HCT116 (cell line): ENCODE measurements at regions not wholly inside any gene's neighbourhood (a gene's known extent, or its start where the extent isn't known, plus 50 kb on each side); places are given as distances from the start of the nearest gene placed in this dataset.

Experiments
- ATAC-seq: fragments of 200-7000 bp; cut with Tn5 transposase; 2 replicates; pipeline ENCODE4 v1.9.1; 2020; ENCODE audit warnings: mild to moderate bottlenecking, moderate library complexity
- BruUV-seq: library from RNA; stranded (reverse); fragments of 400-500 nt; replicated peaks from 2 replicates; lab custom pipeline; 2021; lab: Mats Ljungman, UMichigan
- CTCF ChIA-PET: fragments of 300-600 bp; sonication (Branson Sonifier 250); formaldehyde crosslinking; loops from one replicate; lab custom pipeline; 2021; ENCODE audit warnings: antibody characterized with exemption; lab: Charles Lee
- POLR2A ChIA-PET: fragments of 300-600, 350-600 bp; sonication (Branson Sonifier 250); formaldehyde crosslinking; loops from one replicate; lab custom pipeline; 2021; ENCODE audit warnings: antibody characterized with exemption; lab: Charles Lee
- RAD21 ChIA-PET, 2 experiments: fragments of 300-600 bp; sonication (Branson Sonifier 250); formaldehyde crosslinking; loops; one replicate each; lab custom pipeline; 2023; ENCODE audit warnings: low total read pairs in 2 of 2; ENCODE audit not compliant: uncharacterized antibody in 2 of 2, unreplicated experiment in 2 of 2, low non-redundant PET in 1 of 2; lab: Charles Lee
- DNase-seq: peaks from one replicate; pipeline ENCODE4 v3.0.0-alpha.2; 2010; ENCODE audit warnings: low read depth, low spot score
- H2AFZ ChIP-seq: fragments of 200-600 bp; shearing (Covaris generic), sonication (generic); 2 replicates; pipeline ENCODE4 v1.6.1; 2017; ENCODE audit warnings: low read depth, mixed run types, mixed read lengths, antibody characterized with exemption, low read length; ENCODE audit not compliant: poor library complexity, severe bottlenecking
- H3K27ac ChIP-seq: 2 replicates; pipeline ENCODE4 v1.5.1; 2012; ENCODE audit warnings: low read depth, low read length
- H3K27me3 ChIP-seq: fragments of 200-600 bp; sonication (generic); 2 replicates; pipeline ENCODE4 v1.6.1; 2016; ENCODE audit warnings: mixed run types, low read length, mixed read lengths; ENCODE audit not compliant: insufficient read depth
- H3K36me3 ChIP-seq, 2 experiments: fragments of 200-500 bp in 1 of 2; fragments of 200-600 bp in 1 of 2; sonication (Bioruptor generic) in 1 of 2; sonication (generic) in 1 of 2; 2 replicates each; pipeline versions ENCODE4 v1.5.1 to v1.6.1; 2014 to 2016; ENCODE audit warnings: low read length in 2 of 2, inconsistent platforms in 1 of 2, mixed read lengths in 1 of 2, mixed run types in 1 of 2; ENCODE audit not compliant: insufficient read depth in 2 of 2, control insufficient read depth in 1 of 2
- H3K4me1 ChIP-seq, 2 experiments: fragments of 200-600 bp in 1 of 2; sonication (generic) in 1 of 2; 2 replicates each; pipeline versions ENCODE4 v1.5.1 to v1.6.1; 2012 to 2017; ENCODE audit warnings: low read length in 2 of 2, inconsistent platforms in 1 of 2, mild to moderate bottlenecking in 1 of 2, mixed read lengths in 1 of 2, mixed run types in 1 of 2, moderate library complexity in 1 of 2; ENCODE audit not compliant: insufficient read depth in 2 of 2, control insufficient read depth in 1 of 2
- H3K4me2 ChIP-seq: fragments of 200-600 bp; sonication (generic); 2 replicates; pipeline ENCODE4 v1.6.1; 2017; ENCODE audit warnings: mixed run types, low read length, mixed read lengths
- H3K4me3 ChIP-seq, 2 experiments: fragments of 200-600 bp in 1 of 2; sonication (generic) in 1 of 2; replicated peaks in 1 of 2; 2 replicates each; pipeline ENCODE4 v1.5.1; 2011 to 2016; ENCODE audit warnings: low read length in 2 of 2, control low read depth in 1 of 2, low read depth in 1 of 2, mild to moderate bottlenecking in 1 of 2, mixed read lengths in 1 of 2, mixed run types in 1 of 2
- H3K79me2 ChIP-seq: fragments of 200-600 bp; sonication (generic); 2 replicates; pipeline ENCODE4 v1.6.1; 2017; ENCODE audit warnings: mild to moderate bottlenecking, mixed run types, low read length, moderate library complexity, mixed read lengths; ENCODE audit not compliant: insufficient read depth
- H3K9ac ChIP-seq: fragments of 200-600 bp; sonication (generic); 2 replicates; pipeline ENCODE4 v1.6.1; 2016; ENCODE audit warnings: low read length, mixed read lengths
- H3K9me2 ChIP-seq: fragments of 200-600 bp; sonication (generic), shearing (Covaris generic); 2 replicates; pipeline ENCODE4 v1.6.1; 2017; ENCODE audit warnings: mixed run types, mild to moderate bottlenecking, moderate library complexity; ENCODE audit not compliant: insufficient read depth
- H3K9me3 ChIP-seq, 2 experiments: fragments of 200-500 bp in 1 of 2; fragments of 200-600 bp in 1 of 2; sonication (Bioruptor generic) in 1 of 2; sonication (generic) in 1 of 2; 2 replicates each; pipeline ENCODE4 v1.6.1; 2014 to 2017; ENCODE audit warnings: low read length in 2 of 2, mixed read lengths in 2 of 2, inconsistent platforms in 1 of 2, low read depth in 1 of 2, mild to moderate bottlenecking in 1 of 2, mixed run types in 1 of 2, moderate library complexity in 1 of 2; ENCODE audit not compliant: control insufficient read depth in 1 of 2, insufficient read depth in 1 of 2
- H4K20me1 ChIP-seq: fragments of 200-600 bp; sonication (generic), shearing (Covaris generic); 2 replicates; pipeline ENCODE4 v1.6.1; 2017; ENCODE audit warnings: mixed run types, mild to moderate bottlenecking, moderate library complexity; ENCODE audit not compliant: insufficient read depth
- CBX3 ChIP-seq: IDR thresholded peaks from 2 replicates; pipeline ENCODE4 v1.6.1; 2012; ENCODE audit warnings: low read depth
- CEBPB ChIP-seq: IDR thresholded peaks from 2 replicates; pipeline ENCODE4 v1.6.1; 2012; ENCODE audit warnings: low read depth
- CTCF ChIP-seq, 3 experiments: fragments of 200-600 bp in 1 of 3; sonication (generic) in 1 of 3; IDR thresholded peaks in 2 of 3; conservative IDR thresholded peaks in 1 of 3; 2 replicates each; pipeline ENCODE4 v1.5.1; 2012 to 2017; ENCODE audit warnings: low read depth in 2 of 3, low read length in 2 of 3, antibody characterized with exemption in 1 of 3, borderline replicate concordance in 1 of 3, control low read depth in 1 of 3, mild to moderate bottlenecking in 1 of 3, mixed read lengths in 1 of 3, mixed run types in 1 of 3, moderate library complexity in 1 of 3; ENCODE audit not compliant: insufficient read depth in 1 of 3
- EGR1 ChIP-seq: IDR thresholded peaks from 2 replicates; pipeline ENCODE4 v1.6.1; 2012; ENCODE audit warnings: low read depth
- EZH2 ChIP-seq: fragments of 200-600 bp; sonication (generic); IDR thresholded peaks from 2 replicates; pipeline ENCODE4 v1.6.1; 2017; ENCODE audit warnings: antibody characterized with exemption, mixed run types
- EZH2phosphoT487 ChIP-seq: fragments of 200-600 bp; IDR thresholded peaks from 2 replicates; pipeline ENCODE4 v1.6.1; 2018; ENCODE audit warnings: antibody characterized with exemption, borderline replicate concordance
- REST ChIP-seq: IDR thresholded peaks from 2 replicates; pipeline ENCODE4 v1.6.1; 2012; ENCODE audit warnings: low read depth
- SIN3A ChIP-seq: IDR thresholded peaks from 2 replicates; pipeline ENCODE4 v1.6.1; 2012; ENCODE audit warnings: low read depth
- ZBTB33 ChIP-seq: IDR thresholded peaks from 2 replicates; pipeline ENCODE4 v1.6.1; 2011; ENCODE audit warnings: mild to moderate bottlenecking, low read length, moderate library complexity; ENCODE audit not compliant: insufficient replicate concordance; ENCODE audit errors: extremely low read depth
- intact Hi-C: fragments of 100-400 bp; cut with micrococcal nuclease; formaldehyde crosslinking; loops from 2 replicates; pipeline ENCODE4 v1.10.0; 2022

- Histone ChIP-seq H4K20me1 (no peaks in the 10 kb centered on the region), H3K79me2 (no peaks in the 10 kb centered on the region), H2AFZ (no peak overlapping the region), H3K27me3 (peaks cover 25% of the 10 kb centered on the region), H3K9me3 (no peaks in the 10 kb centered on the region), H3K27ac (no peak overlapping the region), H3K4me3 (no peak overlapping the region), H3K4me1 (no peaks in the 10 kb centered on the region), H3K36me3 (no peaks in the 10 kb centered on the region), H3K9me2 (no peaks in the 10 kb centered on the region)
- intact Hi-C loops, result no loop called here
- ATAC-seq (no peak), DNase-seq (no peak)
- CTCF ChIA-PET, result no interaction called here
- no TSS peak for BruUV-seq
- TF ChIP-seq REST, result no peak
- TF ChIP-seq EZH2phosphoT487, result no peak
- no peak for TF ChIP-seq CEBPB
- TF ChIP-seq EGR1, result no peak
- no peak for TF ChIP-seq CBX3
- no peak for TF ChIP-seq ZBTB33
- TF ChIP-seq CTCF (IDR thresholded peaks at IDR 0.05 in 2 of 3, conservative IDR thresholded peaks at IDR 0.05 in 1 of 3; ENCODE audit: borderline replicate concordance in 1 of 3, insufficient read depth in 1 of 3, low read depth in 2 of 3, low read length in 2 of 3), result no peak
- no peak for TF ChIP-seq EZH2
- TF ChIP-seq SIN3A, result no peak
- TF ChIP-seq, all 23 proteins: peak for 0
- RAD21 ChIA-PET, result no interaction called here
- POLR2A ChIA-PET, result no interaction called here
- no peak overlapping the region for H3K9ac ChIP-seq
- H3K4me2 ChIP-seq, result no peak overlapping the region
These were observed 61.9 kb upstream of the SLC5A9 start for GRCh38 chr1:48160486-48161132.
